A549 (cell line): ENCODE measurements at regions not wholly inside any gene's neighbourhood (a gene's known extent, or its start where the extent isn't known, plus 50 kb on each side); places are given as distances from the start of the nearest gene placed in this dataset.

Experiments
- HDAC2 ChIP-seq: fragments of 200-600 bp; sonication (generic); IDR thresholded peaks from 2 replicates; pipeline ENCODE4 v1.6.1; 2016
- MAFK ChIP-seq: fragments of 450-650 bp; IDR thresholded peaks from 2 replicates; pipeline ENCODE4 v1.6.1; 2014; ENCODE audit not compliant: partially characterized antibody
- POLR2A ChIP-seq: IDR thresholded peaks from 2 replicates; pipeline ENCODE4 v1.6.1; 2012; ENCODE audit warnings: mild to moderate bottlenecking, low read length
- ZNF302 ChIP-seq: fragments of 250-450 bp; sonication (Bioruptor Pico); IDR thresholded peaks from 2 replicates; pipeline ENCODE4 v1.9.0; 2021; ENCODE audit warnings: inconsistent platforms, mild to moderate bottlenecking, moderate library complexity
- TF ChIP-seq, protein P1 (sequence below): fragments of >200 bp; sonication (Bioruptor Twin); formaldehyde crosslinking; IDR thresholded peaks from 3 replicates; pipeline ENCODE4 v1.5.1; 2016

GRCh38 chr6:10098756-10099528, 315.9 kb downstream of the TFAP2A start:
- no peak for TF ChIP-seq ZNF302 (CRISPR knock-in tag)
- TF ChIP-seq, protein P1, sequence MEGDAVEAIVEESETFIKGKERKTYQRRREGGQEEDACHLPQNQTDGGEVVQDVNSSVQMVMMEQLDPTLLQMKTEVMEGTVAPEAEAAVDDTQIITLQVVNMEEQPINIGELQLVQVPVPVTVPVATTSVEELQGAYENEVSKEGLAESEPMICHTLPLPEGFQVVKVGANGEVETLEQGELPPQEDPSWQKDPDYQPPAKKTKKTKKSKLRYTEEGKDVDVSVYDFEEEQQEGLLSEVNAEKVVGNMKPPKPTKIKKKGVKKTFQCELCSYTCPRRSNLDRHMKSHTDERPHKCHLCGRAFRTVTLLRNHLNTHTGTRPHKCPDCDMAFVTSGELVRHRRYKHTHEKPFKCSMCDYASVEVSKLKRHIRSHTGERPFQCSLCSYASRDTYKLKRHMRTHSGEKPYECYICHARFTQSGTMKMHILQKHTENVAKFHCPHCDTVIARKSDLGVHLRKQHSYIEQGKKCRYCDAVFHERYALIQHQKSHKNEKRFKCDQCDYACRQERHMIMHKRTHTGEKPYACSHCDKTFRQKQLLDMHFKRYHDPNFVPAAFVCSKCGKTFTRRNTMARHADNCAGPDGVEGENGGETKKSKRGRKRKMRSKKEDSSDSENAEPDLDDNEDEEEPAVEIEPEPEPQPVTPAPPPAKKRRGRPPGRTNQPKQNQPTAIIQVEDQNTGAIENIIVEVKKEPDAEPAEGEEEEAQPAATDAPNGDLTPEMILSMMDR = no peak
- TF ChIP-seq POLR2A = no peak
- no peak for TF ChIP-seq HDAC2
- no peak for TF ChIP-seq MAFK
